ENCODE measurements at regions not wholly inside any gene's neighbourhood (a gene's known extent, or its start where the extent isn't known, plus 50 kb on each side); places are given as distances from the start of the nearest gene placed in this dataset.

- H3K4me1 Mint-ChIP-seq: peaks cover 0 to 8% (median 3%) of the 10 kb centered on the region in 4 donors
- H3K27ac ChIP-seq (ENCODE audit: insufficient read depth, low read length, poor library complexity, severe bottlenecking): no peak overlapping the region
- H3K9me3 ChIP-seq (ENCODE audit: control insufficient read depth in 2 of 2, low read length in 2 of 2): no peaks in the 10 kb centered on the region
- H3K4me1 ChIP-seq (ENCODE audit: control insufficient read depth, insufficient read depth, low read length, poor library complexity, severe bottlenecking): no peaks in the 10 kb centered on the region
- H3K36me3 ChIP-seq (ENCODE audit: control insufficient read depth, insufficient read depth, low read length): no peaks in the 10 kb centered on the region
- no peaks in the 10 kb centered on the region for H3K9me3 Mint-ChIP-seq
- ATAC-seq (ENCODE audit: low read depth in 2 of 2) (no peak), DNase-seq (no peak)
- peaks cover 5% of the 10 kb centered on the region for H3K27me3 Mint-ChIP-seq
- H3K4me3 Mint-ChIP-seq: no peak overlapping the region
- no peak overlapping the region for H3K4me3 ChIP-seq (ENCODE audit: low read depth, low read length)
- no peaks in the 10 kb centered on the region for H3K36me3 Mint-ChIP-seq
- H3K27me3 ChIP-seq (ENCODE audit: control insufficient read depth, insufficient read depth, low read length): no peaks in the 10 kb centered on the region
- no peak overlapping the region for H3K27ac Mint-ChIP-seq
Measured at GRCh38 chr12:58206876-58207275, 265.5 kb downstream of the ATP23 start.

GRCh38 chr12:58211211-58211610 lies 269.8 kb downstream of the ATP23 start:
- no peak overlapping the region for H3K27ac Mint-ChIP-seq
- Histone ChIP-seq H3K4me1 (ENCODE audit: control insufficient read depth, insufficient read depth, low read length, poor library complexity, severe bottlenecking) (no peaks in the 10 kb centered on the region), H3K4me3 (ENCODE audit: low read depth, low read length) (no peak overlapping the region), H3K9me3 (ENCODE audit: control insufficient read depth in 2 of 2, low read length in 2 of 2) (no peaks in the 10 kb centered on the region), H3K27ac (ENCODE audit: insufficient read depth, low read length, poor library complexity, severe bottlenecking) (no peak overlapping the region), H3K36me3 (ENCODE audit: control insufficient read depth, insufficient read depth, low read length) (no peaks in the 10 kb centered on the region), H3K27me3 (ENCODE audit: control insufficient read depth, insufficient read depth, low read length) (no peaks in the 10 kb centered on the region)
- no peak for ATAC-seq (ENCODE audit: low read depth in 2 of 2)
- H3K27me3 Mint-ChIP-seq: no peaks in the 10 kb centered on the region
- H3K4me1 Mint-ChIP-seq: no peaks in the 10 kb centered on the region
- H3K4me3 Mint-ChIP-seq: no peak overlapping the region
- DNase-seq: no peak
- no peaks in the 10 kb centered on the region for H3K36me3 Mint-ChIP-seq
- no peaks in the 10 kb centered on the region for H3K9me3 Mint-ChIP-seq

- no peaks in the 10 kb centered on the region for H3K27me3 Mint-ChIP-seq
- H3K4me3 Mint-ChIP-seq: no peak overlapping the region
- no peaks in the 10 kb centered on the region for H3K9me3 Mint-ChIP-seq
- H3K4me3 ChIP-seq (ENCODE audit: low read depth, low read length): no peak overlapping the region
- ATAC-seq (ENCODE audit: low read depth in 2 of 2): no peak
- H3K4me1 ChIP-seq (ENCODE audit: control insufficient read depth, insufficient read depth, low read length, poor library complexity, severe bottlenecking): no peaks in the 10 kb centered on the region
- no peaks in the 10 kb centered on the region for H3K36me3 ChIP-seq (ENCODE audit: control insufficient read depth, insufficient read depth, low read length)
- no peaks in the 10 kb centered on the region for H3K9me3 ChIP-seq (ENCODE audit: control insufficient read depth in 2 of 2, low read length in 2 of 2)
- H3K36me3 Mint-ChIP-seq: no peaks in the 10 kb centered on the region
- no peak overlapping the region for H3K27ac ChIP-seq (ENCODE audit: insufficient read depth, low read length, poor library complexity, severe bottlenecking)
- H3K4me1 Mint-ChIP-seq: no peaks in the 10 kb centered on the region
- H3K27ac Mint-ChIP-seq: no peak overlapping the region
- DNase-seq: no peak
- H3K27me3 ChIP-seq (ENCODE audit: control insufficient read depth, insufficient read depth, low read length): no peaks in the 10 kb centered on the region
Measured at GRCh38 chr12:58217130-58217529, 275.8 kb downstream of the ATP23 start.

- Mint-ChIP-seq H3K27ac (no peak overlapping the region), H3K4me1 (no peaks in the 10 kb centered on the region), H3K9me3 (peaks cover 0 to 4% (median under 1%) of the 10 kb centered on the region in 7 donors), H3K36me3 (no peaks in the 10 kb centered on the region), H3K4me3 (no peak overlapping the region), H3K27me3 (peaks cover 4% of the 10 kb centered on the region)
- Histone ChIP-seq H3K9me3 (ENCODE audit: control insufficient read depth in 2 of 2, low read length in 2 of 2) (no peaks in the 10 kb centered on the region), H3K27me3 (ENCODE audit: control insufficient read depth, insufficient read depth, low read length) (peaks cover 3% of the 10 kb centered on the region), H3K4me1 (ENCODE audit: control insufficient read depth, insufficient read depth, low read length, poor library complexity, severe bottlenecking) (no peaks in the 10 kb centered on the region), H3K36me3 (ENCODE audit: control insufficient read depth, insufficient read depth, low read length) (no peaks in the 10 kb centered on the region), H3K4me3 (ENCODE audit: low read depth, low read length) (no peak overlapping the region), H3K27ac (ENCODE audit: insufficient read depth, low read length, poor library complexity, severe bottlenecking) (no peak overlapping the region)
- DNase-seq (no peak), ATAC-seq (ENCODE audit: low read depth in 2 of 2) (no peak)
Measured at GRCh38 chr12:58224536-58225105, 283.3 kb downstream of the ATP23 start.

- no peaks in the 10 kb centered on the region for H3K4me1 ChIP-seq (ENCODE audit: control insufficient read depth, insufficient read depth, low read length, poor library complexity, severe bottlenecking)
- ATAC-seq (ENCODE audit: low read depth in 2 of 2) (no peak), DNase-seq (no peak)
- Mint-ChIP-seq H3K27me3 (peaks cover 4% of the 10 kb centered on the region), H3K9me3 (peaks cover 0 to 5% (median 4%) of the 10 kb centered on the region in 7 donors), H3K36me3 (no peaks in the 10 kb centered on the region), H3K4me3 (no peak overlapping the region), H3K4me1 (no peaks in the 10 kb centered on the region), H3K27ac (no peak overlapping the region)
- H3K36me3 ChIP-seq (ENCODE audit: control insufficient read depth, insufficient read depth, low read length): no peaks in the 10 kb centered on the region
- H3K27me3 ChIP-seq (ENCODE audit: control insufficient read depth, insufficient read depth, low read length): peaks cover 3% of the 10 kb centered on the region
- H3K27ac ChIP-seq (ENCODE audit: insufficient read depth, low read length, poor library complexity, severe bottlenecking): no peak overlapping the region
- H3K4me3 ChIP-seq (ENCODE audit: low read depth, low read length): no peak overlapping the region
- no peaks in the 10 kb centered on the region for H3K9me3 ChIP-seq (ENCODE audit: control insufficient read depth in 2 of 2, low read length in 2 of 2)
Measured at GRCh38 chr12:58225203-58225877, 284.0 kb downstream of the ATP23 start.

GRCh38 chr12:58233886-58234285 lies 292.5 kb downstream of the ATP23 start:
- Mint-ChIP-seq H3K27ac (no peak overlapping the region), H3K4me3 (no peak overlapping the region), H3K27me3 (no peaks in the 10 kb centered on the region), H3K4me1 (no peaks in the 10 kb centered on the region), H3K9me3 (peaks cover 0 to 9% (median 0%) of the 10 kb centered on the region in 7 donors), H3K36me3 (no peaks in the 10 kb centered on the region)
- H3K4me1 ChIP-seq (ENCODE audit: control insufficient read depth, insufficient read depth, low read length, poor library complexity, severe bottlenecking): no peaks in the 10 kb centered on the region
- ATAC-seq (ENCODE audit: low read depth in 2 of 2): no peak
- H3K36me3 ChIP-seq (ENCODE audit: control insufficient read depth, insufficient read depth, low read length): no peaks in the 10 kb centered on the region
- no peak for DNase-seq
- H3K27me3 ChIP-seq (ENCODE audit: control insufficient read depth, insufficient read depth, low read length): peaks cover 2% of the 10 kb centered on the region
- no peak overlapping the region for H3K4me3 ChIP-seq (ENCODE audit: low read depth, low read length)
- no peak overlapping the region for H3K27ac ChIP-seq (ENCODE audit: insufficient read depth, low read length, poor library complexity, severe bottlenecking)
- H3K9me3 ChIP-seq (ENCODE audit: control insufficient read depth in 2 of 2, low read length in 2 of 2): no peaks in the 10 kb centered on the region

GRCh38 chr12:58238411-58238810 lies 297.0 kb downstream of the ATP23 start:
- Histone ChIP-seq H3K9me3 (ENCODE audit: control insufficient read depth in 2 of 2, low read length in 2 of 2) (no peaks in the 10 kb centered on the region), H3K27me3 (ENCODE audit: control insufficient read depth, insufficient read depth, low read length) (peaks cover 2% of the 10 kb centered on the region), H3K4me3 (ENCODE audit: low read depth, low read length) (no peak overlapping the region), H3K27ac (ENCODE audit: insufficient read depth, low read length, poor library complexity, severe bottlenecking) (no peak overlapping the region), H3K36me3 (ENCODE audit: control insufficient read depth, insufficient read depth, low read length) (no peaks in the 10 kb centered on the region), H3K4me1 (ENCODE audit: control insufficient read depth, insufficient read depth, low read length, poor library complexity, severe bottlenecking) (no peaks in the 10 kb centered on the region)
- Mint-ChIP-seq H3K27me3 (no peaks in the 10 kb centered on the region), H3K27ac (no peak overlapping the region), H3K9me3 (peaks cover 0 to 6% (median 0%) of the 10 kb centered on the region in 7 donors), H3K4me3 (no peak overlapping the region), H3K4me1 (no peaks in the 10 kb centered on the region), H3K36me3 (no peaks in the 10 kb centered on the region)
- DNase-seq (no peak), ATAC-seq (ENCODE audit: low read depth in 2 of 2) (no peak)

- Histone ChIP-seq H3K4me1 (ENCODE audit: control insufficient read depth, insufficient read depth, low read length, poor library complexity, severe bottlenecking) (no peaks in the 10 kb centered on the region), H3K4me3 (ENCODE audit: low read depth, low read length) (no peak overlapping the region), H3K9me3 (ENCODE audit: control insufficient read depth in 2 of 2, low read length in 2 of 2) (no peaks in the 10 kb centered on the region), H3K27ac (ENCODE audit: insufficient read depth, low read length, poor library complexity, severe bottlenecking) (no peak overlapping the region), H3K36me3 (ENCODE audit: control insufficient read depth, insufficient read depth, low read length) (no peaks in the 10 kb centered on the region), H3K27me3 (ENCODE audit: control insufficient read depth, insufficient read depth, low read length) (no peaks in the 10 kb centered on the region)
- ATAC-seq (ENCODE audit: low read depth in 2 of 2) (no peak), DNase-seq (no peak)
- Mint-ChIP-seq H3K4me3 (no peak overlapping the region), H3K9me3 (peaks cover 0 to 6% (median 0%) of the 10 kb centered on the region in 7 donors), H3K36me3 (no peaks in the 10 kb centered on the region), H3K4me1 (no peaks in the 10 kb centered on the region), H3K27ac (no peak overlapping the region), H3K27me3 (no peaks in the 10 kb centered on the region)
Measured at GRCh38 chr12:58241099-58241498, 299.7 kb downstream of the ATP23 start.

Measured in CD4-positive, CD25-positive, alpha-beta regulatory T cell (primary cell).